Breast epithelium (tissue), 3 donors: ENCODE measurements at regions not wholly inside any gene's neighbourhood (a gene's known extent, or its start where the extent isn't known, plus 50 kb on each side); places are given as distances from the start of the nearest gene placed in this dataset.

Source experiments
- CTCF ChIP-seq, 3 donors: fragments of 450-650 bp; IDR thresholded peaks; one replicate each; pipeline ENCODE4 v1.5.1; 2016 to 2017; ENCODE audit warnings: antibody characterized with exemption in 3 of 3, mild to moderate bottlenecking in 3 of 3, moderate library complexity in 3 of 3
- POLR2A ChIP-seq: fragments of 450-650 bp; IDR thresholded peaks from one replicate; pipeline ENCODE4 v1.6.1; 2016; ENCODE audit warnings: antibody characterized with exemption, mild to moderate bottlenecking, moderate library complexity

- TF ChIP-seq CTCF (IDR thresholded peaks at IDR 0.05) (no peak), POLR2A (no peak)
Measured at GRCh38 chr4:180942367-180942916, 1300.8 kb upstream of the TENM3 start.
